Fibroblast of the conjunctiva (primary cell): ENCODE measurements at regions not wholly inside any gene's neighbourhood (a gene's known extent, or its start where the extent isn't known, plus 50 kb on each side); places are given as distances from the start of the nearest gene placed in this dataset.
A peak's percentile ranks its signal among the peaks of the same experiment; 100 is the strongest.
"Not testable (repeated sequence)": the region's sequence is repeated elsewhere in the genome, so short reads cannot be mapped to it uniquely, and the experiment has no call there.

Experiments used
- DNase-seq: peaks from one replicate; pipeline ENCODE4 v3.0.0-alpha.2; 2010; ENCODE audit warnings: low read depth

GRCh38 chr2:36302911-36303310 is 52.7 kb upstream of the CRIM1 start:
- no peak for DNase-seq

- no peak for DNase-seq
These were observed 53.7 kb upstream of the CRIM1 start for GRCh38 chr2:36301843-36302242.

- no peak for DNase-seq
These were observed 54.9 kb upstream of the CRIM1 start for GRCh38 chr2:36300697-36301096.

GRCh38 chr2:36296798-36297197 is 58.8 kb upstream of the CRIM1 start:
- no peak for DNase-seq

GRCh38 chr2:36294316-36294721 is 61.3 kb upstream of the CRIM1 start:
- no peak for DNase-seq

GRCh38 chr2:36290306-36290856 is 65.2 kb upstream of the CRIM1 start:
- no peak for DNase-seq

GRCh38 chr2:36289731-36290130 is 65.8 kb upstream of the CRIM1 start:
- no peak for DNase-seq

- DNase-seq, result no peak
These were observed 68.0 kb upstream of the CRIM1 start for GRCh38 chr2:36287363-36288275.

- not testable (repeated sequence) for DNase-seq
These were observed 76.1 kb upstream of the CRIM1 start for GRCh38 chr2:36279506-36279905.

GRCh38 chr2:36277881-36278523 is 77.6 kb upstream of the CRIM1 start:
- no peak for DNase-seq

GRCh38 chr2:36277146-36277808 is 78.3 kb upstream of the CRIM1 start:
- DNase-seq, result peak; percentile 8

GRCh38 chr2:36271266-36271665 is 84.3 kb upstream of the CRIM1 start:
- DNase-seq, result no peak

GRCh38 chr2:36270758-36271157 is 84.8 kb upstream of the CRIM1 start:
- no peak for DNase-seq

GRCh38 chr2:36267194-36267593 is 88.4 kb upstream of the CRIM1 start:
- no peak for DNase-seq

GRCh38 chr2:36266536-36267121 is 88.9 kb upstream of the CRIM1 start:
- no peak for DNase-seq

- DNase-seq, result no peak
These were observed 93.0 kb upstream of the CRIM1 start for GRCh38 chr2:36262581-36262980.

GRCh38 chr2:36255863-36256262 is 99.7 kb upstream of the CRIM1 start:
- DNase-seq, result no peak

- no peak for DNase-seq
These were observed 102.5 kb upstream of the CRIM1 start for GRCh38 chr2:36253086-36253485.

GRCh38 chr2:36246320-36246990 is 109.1 kb upstream of the CRIM1 start:
- DNase-seq, result no peak

- DNase-seq, result no peak
These were observed 109.9 kb upstream of the CRIM1 start for GRCh38 chr2:36245651-36246050.

- DNase-seq, result no peak
These were observed 117.5 kb upstream of the CRIM1 start for GRCh38 chr2:36238106-36238505.

GRCh38 chr2:36235882-36236281 is 119.7 kb upstream of the CRIM1 start:
- no peak for DNase-seq
